GDM1 (cell line): ENCODE measurements at regions not wholly inside any gene's neighbourhood (a gene's known extent, or its start where the extent isn't known, plus 50 kb on each side); places are given as distances from the start of the nearest gene placed in this dataset.
"Not testable (repeated sequence)": the region's sequence is repeated elsewhere in the genome, so short reads cannot be mapped to it uniquely, and the experiment has no call there.

Experiments
- DNase-seq: peaks from one replicate; lab custom pipeline; 2025; lab: John Stamatoyannopoulos, UW

DNA sequence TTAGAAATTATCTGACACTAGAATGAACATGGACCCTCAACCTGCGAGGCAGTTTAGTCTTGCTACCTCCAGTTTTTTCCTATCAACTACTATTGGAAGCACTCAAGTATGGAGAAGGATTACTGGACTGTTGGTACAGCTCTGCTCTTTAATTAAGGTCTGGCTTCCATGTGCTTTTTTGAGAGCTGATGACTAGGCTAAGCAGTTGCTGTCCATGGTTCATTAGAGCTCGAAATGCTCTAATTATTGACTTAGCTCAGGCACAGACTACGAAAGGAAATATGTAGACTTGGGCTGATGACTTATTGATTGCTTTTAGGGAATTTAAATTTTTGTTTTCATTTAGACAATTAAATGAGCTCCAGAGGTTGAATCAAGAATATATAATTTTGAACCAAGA is 1281.6 kb downstream of the HACE1 start:
- DNase-seq, result no peak

DNA sequence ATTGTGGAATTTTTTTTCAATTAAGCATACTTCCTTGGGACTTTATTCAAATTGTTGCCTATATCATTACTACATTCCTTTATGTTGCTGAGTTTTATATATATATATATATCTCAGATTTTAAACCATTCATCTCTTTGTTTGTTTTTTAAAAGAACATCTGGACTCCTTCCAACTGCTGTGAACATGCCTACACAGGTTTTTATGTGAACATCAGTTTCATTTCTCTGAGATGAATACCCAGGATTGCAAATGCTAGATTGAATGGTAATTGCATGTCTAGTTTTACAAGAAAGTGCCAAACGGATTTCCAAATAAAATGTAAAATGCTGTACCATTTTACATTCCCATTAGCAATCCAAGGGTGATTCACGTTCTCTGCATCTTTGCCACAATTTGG is 1289.3 kb downstream of the HACE1 start:
- DNase-seq, result no peak

DNA sequence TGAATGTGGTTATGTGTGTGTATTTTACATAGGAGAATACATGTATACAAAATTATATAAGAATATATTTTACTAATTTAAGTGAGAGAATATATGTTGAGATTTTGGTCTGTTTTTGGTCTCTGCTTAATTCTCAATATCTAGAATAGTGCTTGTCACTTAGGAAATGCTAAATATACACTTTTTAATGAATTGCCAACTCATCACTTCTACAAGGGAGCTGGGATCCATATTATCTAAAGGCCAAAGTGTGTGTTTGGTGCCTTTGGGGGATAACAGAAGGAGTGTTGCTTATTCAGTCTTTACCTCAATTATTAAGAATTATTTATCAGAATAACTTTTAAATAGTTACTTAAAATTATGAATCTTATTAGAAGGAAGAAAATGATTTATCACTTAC is 1304.8 kb downstream of the HACE1 start:
- no peak for DNase-seq

- DNase-seq, result no peak
Observed at GRCh38 chr6:103538381-103538780, 1321.3 kb downstream of the HACE1 start.

DNA sequence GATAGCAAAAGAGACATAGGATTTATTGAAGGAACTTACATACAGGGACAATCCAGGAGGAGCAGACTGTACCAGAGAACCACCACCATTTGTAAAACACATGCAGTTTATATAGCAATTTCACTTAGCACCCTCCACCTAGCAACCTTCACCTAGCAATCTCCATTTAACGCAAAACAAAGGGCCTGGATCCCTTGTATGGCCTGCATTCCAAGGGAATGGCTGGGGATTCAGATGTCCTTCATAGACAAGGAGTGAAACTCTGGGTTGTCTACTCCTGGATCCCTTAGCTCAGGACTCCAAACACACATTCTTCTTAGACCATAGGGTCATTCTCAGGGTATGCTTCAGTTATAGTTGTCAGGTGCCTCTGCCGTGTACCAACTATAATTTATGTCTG is 1324.9 kb downstream of the HACE1 start:
- DNase-seq, result no peak

GRCh38 chr6:103534095-103534494 is 1325.6 kb downstream of the HACE1 start:
- DNase-seq, result no peak

DNA sequence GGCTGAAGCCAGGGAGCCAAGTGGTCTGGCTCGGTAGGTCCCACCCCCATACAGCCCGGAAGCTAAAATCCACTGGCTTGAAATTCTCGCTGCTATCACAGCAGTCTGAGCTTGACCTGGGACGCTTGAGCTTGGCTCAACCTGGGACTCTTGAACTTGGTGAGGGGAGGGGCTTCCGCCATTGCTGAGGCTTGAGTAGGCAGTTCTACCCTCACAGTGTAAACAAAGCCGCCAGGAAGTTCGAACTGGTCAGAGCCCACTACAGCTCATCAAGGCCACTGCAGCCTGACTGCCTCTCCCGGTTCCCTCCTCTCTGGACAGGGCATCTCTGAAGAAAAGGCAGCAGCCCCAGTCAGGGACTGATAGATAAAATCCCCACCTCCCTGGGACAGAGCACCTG is 1337.7 kb downstream of the HACE1 start:
- DNase-seq, result no peak

DNA sequence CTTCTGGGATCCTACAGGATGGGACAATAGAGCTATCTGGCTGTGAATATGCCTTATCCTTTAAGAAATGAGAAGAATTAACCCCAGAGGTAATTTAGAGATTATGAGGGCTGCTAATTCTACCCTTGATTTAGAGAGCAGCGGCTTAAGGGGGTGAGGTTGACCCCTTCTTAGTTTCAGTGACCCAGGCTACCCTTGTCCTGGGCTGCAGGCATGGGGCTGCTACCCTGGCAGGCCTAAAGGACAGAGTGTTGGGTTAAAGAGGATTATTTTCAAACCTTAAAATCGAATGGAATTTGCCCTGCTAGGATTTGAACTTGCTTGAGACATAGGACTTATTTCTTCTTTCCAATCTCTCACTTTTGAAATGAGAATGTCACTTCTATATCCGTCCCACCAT is 1343.4 kb downstream of the HACE1 start:
- DNase-seq, result no peak

- DNase-seq, result no peak
Observed at GRCh38 chr6:103507052-103507451, 1352.7 kb downstream of the HACE1 start.

DNA sequence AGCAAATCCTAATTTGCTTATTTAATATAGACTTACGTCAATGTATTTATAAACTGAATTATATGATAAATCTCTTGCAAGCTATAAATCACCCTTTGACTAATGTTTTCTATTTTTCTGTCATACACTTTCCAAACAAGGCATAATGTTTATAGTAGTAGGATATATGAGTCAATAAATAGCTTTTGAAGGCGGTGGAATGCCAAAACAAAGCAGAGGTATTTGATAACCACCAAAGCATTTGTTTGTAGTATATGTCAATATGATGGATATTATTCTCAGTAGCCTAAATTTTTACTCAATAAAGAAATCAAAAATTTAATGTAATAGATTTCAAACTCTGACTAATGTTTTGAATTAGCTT is 1354.6 kb downstream of the HACE1 start:
- DNase-seq, result no peak

DNA sequence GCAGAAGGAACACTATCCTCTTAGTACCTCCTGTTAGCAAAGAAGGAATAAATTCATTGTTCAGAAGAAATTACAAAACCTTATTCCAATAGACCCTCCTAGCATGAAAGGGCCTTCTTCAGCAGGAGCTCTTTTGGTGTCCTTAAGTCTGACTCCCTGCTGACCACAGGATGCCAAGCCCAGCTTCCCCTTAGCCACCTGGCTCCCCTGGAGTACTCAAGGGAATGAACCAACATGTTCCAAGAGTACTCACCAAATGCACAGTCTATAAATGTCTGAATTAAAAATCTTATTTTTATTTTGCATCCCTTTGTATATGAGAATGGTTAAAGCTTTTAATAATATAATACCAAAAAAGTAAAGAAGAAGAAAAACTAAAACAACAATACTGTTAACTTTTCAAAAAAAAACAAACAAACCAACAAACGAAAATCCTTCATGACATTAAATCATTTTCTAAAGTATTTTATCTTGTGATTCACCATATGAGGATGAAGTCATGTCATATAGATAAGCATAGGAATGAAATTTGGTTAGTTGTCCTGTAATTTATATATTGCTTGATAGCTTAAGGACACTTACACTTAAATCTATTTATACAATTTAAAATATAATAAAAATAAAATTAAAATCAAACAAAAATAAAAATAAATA is 1355.1 kb downstream of the HACE1 start:
- DNase-seq, result no peak

- DNase-seq, result not testable (repeated sequence)
Observed at GRCh38 chr6:103496588-103496987, 1363.1 kb downstream of the HACE1 start.

- no peak for DNase-seq
Observed at GRCh38 chr6:103456652-103457051, 1403.1 kb downstream of the HACE1 start.

GRCh38 chr6:103455275-103455674 is 1404.4 kb downstream of the HACE1 start:
- DNase-seq, result no peak

- no peak for DNase-seq
Observed at GRCh38 chr6:103409475-103409874, 1450.2 kb downstream of the HACE1 start.

DNA sequence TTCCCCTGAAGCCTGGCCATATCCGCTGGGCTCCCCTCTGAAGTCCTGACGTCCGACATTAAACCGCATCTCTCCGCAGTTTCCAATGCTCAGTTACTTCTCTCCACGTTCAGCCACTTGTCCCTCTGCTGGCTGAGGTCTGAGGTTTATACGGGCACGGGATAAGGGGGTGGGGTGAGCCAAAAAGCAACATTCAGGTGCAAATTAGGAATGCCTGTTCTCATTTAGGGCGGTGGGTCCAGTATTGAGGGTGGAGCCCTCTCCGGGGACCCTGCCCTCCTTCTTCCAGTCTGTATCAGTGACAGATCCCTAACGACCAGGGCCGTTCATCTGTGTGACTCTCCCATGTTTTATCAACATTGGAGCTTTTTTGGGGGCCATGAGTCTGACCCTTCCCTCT is 1454.4 kb downstream of the HACE1 start:
- DNase-seq, result no peak

- no peak for DNase-seq
Observed at GRCh38 chr6:103404799-103405198, 1454.9 kb downstream of the HACE1 start.

DNA sequence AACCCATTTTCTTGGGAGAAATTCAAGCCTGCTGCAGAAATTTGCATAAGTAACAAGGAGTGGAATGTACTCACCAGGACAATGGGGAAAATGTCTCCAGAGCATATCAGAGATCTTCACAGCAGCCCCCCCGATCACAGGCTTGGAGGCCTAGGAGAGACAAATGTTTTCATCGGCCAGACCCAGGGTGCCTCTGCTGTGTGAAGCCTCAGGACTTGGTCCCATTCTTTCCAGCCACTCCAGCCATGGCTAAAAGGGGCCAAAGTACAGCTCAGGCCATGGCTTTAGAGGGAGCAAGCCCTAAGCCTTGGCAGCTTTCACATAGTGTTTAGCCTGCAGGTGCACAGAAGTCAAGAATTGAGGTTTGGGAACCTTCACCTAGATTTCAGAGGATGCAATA is 1463.0 kb downstream of the HACE1 start:
- DNase-seq, result no peak

DNA sequence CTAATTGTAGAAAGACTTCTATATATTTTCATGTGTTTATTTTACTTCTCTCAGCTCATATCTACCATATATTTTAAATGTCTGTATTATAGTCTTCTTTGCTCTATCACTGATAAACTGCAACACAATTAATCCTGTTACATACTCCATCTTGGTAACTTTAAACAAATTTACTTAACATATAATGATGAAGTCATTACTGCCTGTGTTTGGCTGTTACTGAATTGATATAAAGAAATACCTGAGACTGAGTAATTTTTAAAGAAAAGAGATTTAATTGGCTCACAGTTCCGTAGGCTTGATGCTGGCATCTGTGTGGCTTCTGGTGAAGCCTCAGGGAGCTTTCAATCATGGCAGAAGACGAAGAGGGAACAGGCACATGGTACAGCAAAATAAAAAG is 1480.4 kb downstream of the HACE1 start:
- DNase-seq, result no peak

- no peak for DNase-seq
Observed at GRCh38 chr6:103367212-103367611, 1492.5 kb downstream of the HACE1 start.

- DNase-seq, result no peak
Observed at GRCh38 chr6:103356531-103356930, 1503.2 kb downstream of the HACE1 start.

GRCh38 chr6:103344554-103345163 is 1515.1 kb downstream of the HACE1 start:
- DNase-seq, result no peak

- no peak for DNase-seq
Observed at GRCh38 chr6:103335412-103335811, 1524.3 kb downstream of the HACE1 start.
